NCI-H2107 (cell line): ENCODE measurements at regions not wholly inside any gene's neighbourhood (a gene's known extent, or its start where the extent isn't known, plus 50 kb on each side); places are given as distances from the start of the nearest gene placed in this dataset.

Experiments used
- DNase-seq: peaks from one replicate; lab custom pipeline; 2025; lab: John Stamatoyannopoulos, UW

GRCh38 chr14:46290706-46291105 lies 360.9 kb downstream of the RPL10L start:
- DNase-seq = no peak

- DNase-seq = no peak
Observed at GRCh38 chr14:46279776-46280175, 371.8 kb downstream of the RPL10L start.

- no peak for DNase-seq
Observed at GRCh38 chr14:46279327-46279726, 372.3 kb downstream of the RPL10L start.

GRCh38 chr14:46259536-46259935 lies 392.0 kb downstream of the RPL10L start:
- DNase-seq = no peak

GRCh38 chr14:46256381-46256780 lies 395.2 kb downstream of the RPL10L start:
- DNase-seq = no peak

GRCh38 chr14:46250113-46250703 lies 401.4 kb downstream of the RPL10L start:
- DNase-seq = no peak

- no peak for DNase-seq
Observed at GRCh38 chr14:46248001-46248630, 403.5 kb downstream of the RPL10L start.

- no peak for DNase-seq
Observed at GRCh38 chr14:46245276-46245675, 406.3 kb downstream of the RPL10L start.

GRCh38 chr14:46233786-46234185 lies 417.8 kb downstream of the RPL10L start:
- DNase-seq = no peak

GRCh38 chr14:46230540-46230939 lies 421.0 kb downstream of the RPL10L start:
- DNase-seq = no peak

- no peak for DNase-seq
Observed at GRCh38 chr14:46215801-46216200, 435.8 kb downstream of the RPL10L start.

- DNase-seq = no peak
Observed at GRCh38 chr14:46198676-46199075, 452.9 kb downstream of the RPL10L start.

- no peak for DNase-seq
Observed at GRCh38 chr14:46197856-46198255, 453.7 kb downstream of the RPL10L start.
